PC-3 (cell line): ENCODE measurements at regions not wholly inside any gene's neighbourhood (a gene's known extent, or its start where the extent isn't known, plus 50 kb on each side); places are given as distances from the start of the nearest gene placed in this dataset.

Experiments used
- EZH2 ChIP-seq: fragments of 300-600 bp; sonication (generic); IDR thresholded peaks from one replicate; pipeline ENCODE4 v1.6.1; 2017; ENCODE audit warnings: antibody characterized with exemption, mild to moderate bottlenecking, low read length; ENCODE audit not compliant: unreplicated experiment
- EZH2phosphoT487 ChIP-seq: fragments of 300-600 bp; sonication (generic); IDR thresholded peaks from 2 replicates; pipeline ENCODE4 v1.6.1; 2018; ENCODE audit warnings: mild to moderate bottlenecking, antibody characterized with exemption, low read length, borderline replicate concordance
- TF ChIP-seq, protein P1 (sequence below): fragments of 300-600 bp; sonication (generic); conservative IDR thresholded peaks from 2 replicates; pipeline ENCODE4 v1.5.1; 2017; ENCODE audit warnings: antibody characterized with exemption, low read depth, mild to moderate bottlenecking, low read length

DNA sequence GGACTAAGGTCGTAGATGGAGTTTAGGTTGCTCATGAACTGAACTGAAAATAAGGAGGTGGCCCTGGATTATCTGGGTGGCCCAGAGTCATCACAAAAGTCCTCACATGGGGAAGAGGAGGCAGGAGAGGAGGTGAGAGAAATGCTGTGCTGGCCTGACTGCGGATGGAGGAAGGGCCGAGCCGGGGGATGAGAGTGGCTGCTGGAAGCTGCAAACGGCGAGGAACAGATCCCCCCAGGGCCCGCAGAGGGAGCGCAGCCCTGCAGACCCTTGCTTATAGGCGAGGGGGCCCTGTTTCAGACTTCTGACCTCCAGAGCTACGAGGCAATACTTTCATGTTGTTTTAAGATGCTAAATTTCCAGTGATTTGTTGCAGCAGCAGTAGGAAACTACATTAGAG lies 102.7 kb upstream of the C1orf174 start:
- TF ChIP-seq, protein P1, sequence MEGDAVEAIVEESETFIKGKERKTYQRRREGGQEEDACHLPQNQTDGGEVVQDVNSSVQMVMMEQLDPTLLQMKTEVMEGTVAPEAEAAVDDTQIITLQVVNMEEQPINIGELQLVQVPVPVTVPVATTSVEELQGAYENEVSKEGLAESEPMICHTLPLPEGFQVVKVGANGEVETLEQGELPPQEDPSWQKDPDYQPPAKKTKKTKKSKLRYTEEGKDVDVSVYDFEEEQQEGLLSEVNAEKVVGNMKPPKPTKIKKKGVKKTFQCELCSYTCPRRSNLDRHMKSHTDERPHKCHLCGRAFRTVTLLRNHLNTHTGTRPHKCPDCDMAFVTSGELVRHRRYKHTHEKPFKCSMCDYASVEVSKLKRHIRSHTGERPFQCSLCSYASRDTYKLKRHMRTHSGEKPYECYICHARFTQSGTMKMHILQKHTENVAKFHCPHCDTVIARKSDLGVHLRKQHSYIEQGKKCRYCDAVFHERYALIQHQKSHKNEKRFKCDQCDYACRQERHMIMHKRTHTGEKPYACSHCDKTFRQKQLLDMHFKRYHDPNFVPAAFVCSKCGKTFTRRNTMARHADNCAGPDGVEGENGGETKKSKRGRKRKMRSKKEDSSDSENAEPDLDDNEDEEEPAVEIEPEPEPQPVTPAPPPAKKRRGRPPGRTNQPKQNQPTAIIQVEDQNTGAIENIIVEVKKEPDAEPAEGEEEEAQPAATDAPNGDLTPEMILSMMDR: no peak
- TF ChIP-seq EZH2 (no peak), EZH2phosphoT487 (no peak)
